Parathyroid adenoma (tissue), 2 donors: ENCODE measurements at regions not wholly inside any gene's neighbourhood (a gene's known extent, or its start where the extent isn't known, plus 50 kb on each side); places are given as distances from the start of the nearest gene placed in this dataset.

Source experiments
- H2AFZ ChIP-seq: fragments of 300-600 bp; sonication (generic); one replicate; pipeline ENCODE4 v1.7.0; 2017; ENCODE audit warnings: antibody characterized with exemption, mild to moderate bottlenecking
- H3K27ac ChIP-seq: fragments of 300-600 bp; sonication (generic); one replicate; pipeline ENCODE4 v1.7.0; 2017
- H3K27me3 ChIP-seq: fragments of 300-600 bp; sonication (generic); one replicate; pipeline ENCODE4 v1.7.0; 2017; ENCODE audit warnings: low read length; ENCODE audit not compliant: control insufficient read depth, insufficient read depth
- H3K36me3 ChIP-seq: fragments of 300-600 bp; sonication (generic); one replicate; pipeline ENCODE4 v1.7.0; 2017; ENCODE audit warnings: low read length; ENCODE audit not compliant: control insufficient read depth, insufficient read depth
- H3K4me1 ChIP-seq: fragments of 300-600 bp; sonication (generic); one replicate; pipeline ENCODE4 v1.7.0; 2017; ENCODE audit warnings: control low read depth
- H3K4me2 ChIP-seq: fragments of 300-600 bp; sonication (generic); one replicate; pipeline ENCODE4 v1.7.0; 2017; ENCODE audit warnings: low read length
- H3K4me3 ChIP-seq: fragments of 300-600 bp; sonication (generic); one replicate; pipeline ENCODE4 v1.7.0; 2017; ENCODE audit warnings: low read depth, low read length
- H3K79me2 ChIP-seq: fragments of 300-600 bp; sonication (generic); one replicate; pipeline ENCODE4 v1.7.0; 2017; ENCODE audit warnings: control low read depth
- H3K9ac ChIP-seq: fragments of 300-600 bp; sonication (generic); one replicate; pipeline ENCODE4 v1.7.0; 2017; ENCODE audit warnings: mild to moderate bottlenecking
- H3K9me3 ChIP-seq: fragments of 300-600 bp; sonication (generic); one replicate; pipeline ENCODE4 v1.7.0; 2017; ENCODE audit warnings: low read length; ENCODE audit not compliant: control insufficient read depth
- TF ChIP-seq, protein P1 (sequence below): fragments of 300-600 bp; sonication (generic); IDR thresholded peaks from one replicate; pipeline ENCODE4 v1.7.0; 2017; ENCODE audit warnings: antibody characterized with exemption, mild to moderate bottlenecking
- donor health status: primary hyperparathyroidism.

- no peaks in the 10 kb centered on the region for H3K36me3 ChIP-seq
- TF ChIP-seq, protein P1, sequence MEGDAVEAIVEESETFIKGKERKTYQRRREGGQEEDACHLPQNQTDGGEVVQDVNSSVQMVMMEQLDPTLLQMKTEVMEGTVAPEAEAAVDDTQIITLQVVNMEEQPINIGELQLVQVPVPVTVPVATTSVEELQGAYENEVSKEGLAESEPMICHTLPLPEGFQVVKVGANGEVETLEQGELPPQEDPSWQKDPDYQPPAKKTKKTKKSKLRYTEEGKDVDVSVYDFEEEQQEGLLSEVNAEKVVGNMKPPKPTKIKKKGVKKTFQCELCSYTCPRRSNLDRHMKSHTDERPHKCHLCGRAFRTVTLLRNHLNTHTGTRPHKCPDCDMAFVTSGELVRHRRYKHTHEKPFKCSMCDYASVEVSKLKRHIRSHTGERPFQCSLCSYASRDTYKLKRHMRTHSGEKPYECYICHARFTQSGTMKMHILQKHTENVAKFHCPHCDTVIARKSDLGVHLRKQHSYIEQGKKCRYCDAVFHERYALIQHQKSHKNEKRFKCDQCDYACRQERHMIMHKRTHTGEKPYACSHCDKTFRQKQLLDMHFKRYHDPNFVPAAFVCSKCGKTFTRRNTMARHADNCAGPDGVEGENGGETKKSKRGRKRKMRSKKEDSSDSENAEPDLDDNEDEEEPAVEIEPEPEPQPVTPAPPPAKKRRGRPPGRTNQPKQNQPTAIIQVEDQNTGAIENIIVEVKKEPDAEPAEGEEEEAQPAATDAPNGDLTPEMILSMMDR: no peak
Measured at GRCh38 chr2:33929467-33929866, 330.4 kb upstream of the FAM98A start.

GRCh38 chr2:33927756-33928155 is 328.7 kb upstream of the FAM98A start:
- H3K4me3 ChIP-seq: no peak overlapping the region
- no peaks in the 10 kb centered on the region for H3K79me2 ChIP-seq
- TF ChIP-seq, protein P1: no peak
- no peak overlapping the region for H3K9ac ChIP-seq
- H3K27me3 ChIP-seq: no peaks in the 10 kb centered on the region
- H3K4me2 ChIP-seq: no peak overlapping the region
- no peaks in the 10 kb centered on the region for H3K9me3 ChIP-seq
- H3K36me3 ChIP-seq: no peaks in the 10 kb centered on the region
- no peak overlapping the region for H2AFZ ChIP-seq
- no peaks in the 10 kb centered on the region for H3K4me1 ChIP-seq
- H3K27ac ChIP-seq: no peak overlapping the region

More at GRCh38 chr2:33929467-33929866, 330.4 kb upstream of the FAM98A start:
- Histone ChIP-seq H3K4me1 (no peaks in the 10 kb centered on the region), H3K79me2 (no peaks in the 10 kb centered on the region), H3K9me3 (no peaks in the 10 kb centered on the region), H3K4me3 (no peak overlapping the region), H3K27ac (no peak overlapping the region), H3K4me2 (no peak overlapping the region), H3K9ac (no peak overlapping the region), H3K27me3 (no peaks in the 10 kb centered on the region), H2AFZ (no peak overlapping the region)

- Histone ChIP-seq H3K79me2 (no peaks in the 10 kb centered on the region), H2AFZ (no peak overlapping the region), H3K36me3 (no peaks in the 10 kb centered on the region), H3K27ac (no peak overlapping the region), H3K27me3 (no peaks in the 10 kb centered on the region), H3K9ac (no peak overlapping the region), H3K9me3 (no peaks in the 10 kb centered on the region), H3K4me3 (no peak overlapping the region), H3K4me1 (no peaks in the 10 kb centered on the region), H3K4me2 (no peak overlapping the region)
- TF ChIP-seq, protein P1: no peak
Measured at GRCh38 chr2:33925311-33925710, 326.2 kb upstream of the FAM98A start.

DNA sequence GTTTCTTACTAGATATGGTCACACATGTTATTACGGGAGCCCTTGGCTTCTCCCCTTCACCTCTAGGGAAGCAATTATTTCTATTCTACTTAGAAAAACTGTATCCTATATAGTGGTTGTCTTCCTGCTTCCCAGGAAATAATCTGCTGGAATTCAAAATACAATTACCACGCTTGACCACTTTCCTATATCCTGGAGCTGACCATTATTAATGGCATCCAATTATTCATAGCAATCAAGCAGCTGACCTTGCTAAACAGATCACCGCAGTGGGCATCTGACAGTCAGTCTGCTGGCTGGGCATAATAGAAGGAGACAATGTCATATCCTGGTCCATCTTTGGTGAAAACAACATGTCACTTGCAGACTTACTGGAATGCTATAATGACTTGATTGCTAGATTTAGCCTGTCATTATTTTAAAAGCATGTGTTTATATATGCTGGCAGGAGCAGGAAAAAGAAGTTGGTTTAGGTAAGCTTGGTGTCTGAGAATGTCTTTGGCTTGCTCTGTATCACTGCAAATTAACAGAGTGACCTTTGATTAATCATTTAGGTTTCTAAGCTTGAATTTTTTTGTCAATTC is 325.6 kb upstream of the FAM98A start:
- H3K27me3 ChIP-seq: no peaks in the 10 kb centered on the region

More for the DNA sequence above, 325.6 kb upstream of the FAM98A start:
- Histone ChIP-seq H3K79me2 (no peaks in the 10 kb centered on the region), H3K36me3 (no peaks in the 10 kb centered on the region), H3K9ac (no peak overlapping the region), H3K4me3 (no peak overlapping the region), H3K4me1 (no peaks in the 10 kb centered on the region), H3K27ac (no peak overlapping the region), H3K4me2 (no peak overlapping the region), H2AFZ (no peak overlapping the region), H3K9me3 (no peaks in the 10 kb centered on the region)
- TF ChIP-seq, protein P1: no peak
